ENCODE measurements at regions not wholly inside any gene's neighbourhood (a gene's known extent, or its start where the extent isn't known, plus 50 kb on each side); places are given as distances from the start of the nearest gene placed in this dataset.

GRCh38 chr5:39995990-39996389 lies 571.2 kb upstream of the DAB2 start (continued):
- TF ChIP-seq HMGXB4 (CRISPR knock-in tag; IDR thresholded peaks at IDR 0.05; ENCODE audit: borderline replicate concordance): no peak

- ChIA-PET POLR2A (no interaction called here), CTCF (no interaction called here)
- H3K4me1 ChIP-seq: no peaks in the 10 kb centered on the region
- TF ChIP-seq ZNF302 (CRISPR knock-in tag; IDR thresholded peaks at IDR 0.05): no peak
- no peak for TF ChIP-seq HOXA7 (CRISPR knock-in tag; IDR thresholded peaks at IDR 0.05)
- no peak for TF ChIP-seq HOXB13 (CRISPR knock-in tag; IDR thresholded peaks at IDR 0.05; ENCODE audit: low read depth)
- peak; percentile 84 for TF ChIP-seq MAFK (IDR thresholded peaks at IDR 0.05; ENCODE audit: partially characterized antibody)
- H3K4me3 ChIP-seq: no peak overlapping the region
- DNase-seq (ENCODE audit: low read depth in 1 of 2, low spot score in 1 of 2) (no peak), ATAC-seq (no peak), FAIRE-seq (no peak)
- H3K4me2 ChIP-seq: no peak overlapping the region
- no peaks in the 10 kb centered on the region for H3K9me3 ChIP-seq
- 20% methylated on average over 2 of the region's 2 CpGs for WGBS (ENCODE audit: missing lambda C conversion rate)
- H3K27ac ChIP-seq: no peak overlapping the region
These were observed 567.9 kb upstream of the DAB2 start for GRCh38 chr5:39992617-39993202.

GRCh38 chr5:39986614-39987013 lies 561.8 kb upstream of the DAB2 start:
- ATAC-seq: no peak
- Histone ChIP-seq H3K4me2 (no peak overlapping the region), H3K27ac (no peak overlapping the region), H3K4me1 (no peaks in the 10 kb centered on the region), H3K4me3 (no peak overlapping the region), H3K9me3 (no peaks in the 10 kb centered on the region)
- DNase-seq (ENCODE audit: low read depth in 1 of 2, low spot score in 1 of 2): no peak
- FAIRE-seq: no peak
- POLR2A ChIA-PET: no interaction called here
- TF ChIP-seq JUN (IDR thresholded peaks at IDR 0.05): no peak
- 0 out of 3 replicates have a peak, but pooled peaks have one; percentile 12 for TF ChIP-seq CTCF (IDR thresholded peaks at IDR 0.05)
- WGBS (ENCODE audit: missing lambda C conversion rate): 3% methylated on average over 2 of the region's 2 CpGs
- CTCF ChIA-PET: no interaction called here

- TF ChIP-seq PHF8 (IDR thresholded peaks at IDR 0.05; ENCODE audit: borderline replicate concordance, low read depth): no peak
- TF ChIP-seq KDM5A (IDR thresholded peaks at IDR 0.05): no peak
- no peak for TF ChIP-seq CEBPB (IDR thresholded peaks at IDR 0.05)
- TF ChIP-seq ZNF302 (CRISPR knock-in tag; IDR thresholded peaks at IDR 0.05): no peak
- no peak for TF ChIP-seq CTCF (IDR thresholded peaks at IDR 0.05)
- TF ChIP-seq RFX5 (IDR thresholded peaks at IDR 0.05): no peak
- TF ChIP-seq HOXB5 (CRISPR knock-in tag; IDR thresholded peaks at IDR 0.05): no peak
- TF ChIP-seq NR3C1 (IDR thresholded peaks at IDR 0.05): no peak
- no peak for TF ChIP-seq FOXS1 (CRISPR knock-in tag; IDR thresholded peaks at IDR 0.05)
- no peak for TF ChIP-seq HES2 (IDR thresholded peaks at IDR 0.05)
- no peak for TF ChIP-seq RARB (CRISPR knock-in tag; IDR thresholded peaks at IDR 0.05)
- no peak for TF ChIP-seq ZFP36 (IDR thresholded peaks at IDR 0.05; ENCODE audit: borderline replicate concordance, partially characterized antibody)
- no peak for TF ChIP-seq JUN (IDR thresholded peaks at IDR 0.05)
- no peak for TF ChIP-seq HEYL (CRISPR knock-in tag; IDR thresholded peaks at IDR 0.05)
- TF ChIP-seq ZC3H11A (IDR thresholded peaks at IDR 0.05): no peak
- TF ChIP-seq POLR2A (IDR thresholded peaks at IDR 0.05; ENCODE audit: low read length): no peak
- TF ChIP-seq RCOR1 (IDR thresholded peaks at IDR 0.05; ENCODE audit: low read depth, low read length): no peak
- no peak for TF ChIP-seq ZSCAN20 (CRISPR knock-in tag; IDR thresholded peaks at IDR 0.05)
- TF ChIP-seq USF2 (IDR thresholded peaks at IDR 0.05): no peak
- TF ChIP-seq HOXA7 (CRISPR knock-in tag; IDR thresholded peaks at IDR 0.05): no peak
- Histone ChIP-seq H3K4me2 (no peak overlapping the region), H3K4me3 (no peak overlapping the region), H3K9me3 (no peaks in the 10 kb centered on the region), H3K27ac (no peak overlapping the region), H3K4me1 (no peaks in the 10 kb centered on the region)
- DNase-seq (ENCODE audit: low read depth in 1 of 2, low spot score in 1 of 2): no peak
- 6% methylated on average over 1 of the region's 1 CpG for WGBS (ENCODE audit: missing lambda C conversion rate)
- peak; percentile 13 for FAIRE-seq
- POLR2A ChIA-PET: no interaction called here
- CTCF ChIA-PET: interaction anchor here (0.9 kb wide), 1 partner anchor 17 kb away, joined by 3 read pairs; no protein-coding TSS in a partner anchor
- ATAC-seq: no peak
These were observed 555.3 kb upstream of the DAB2 start for GRCh38 chr5:39980056-39980455.
